ENCODE measurements at regions not wholly inside any gene's neighbourhood (a gene's known extent, or its start where the extent isn't known, plus 50 kb on each side); places are given as distances from the start of the nearest gene placed in this dataset.

- peaks cover 0 to 28% (median 17%) of the 10 kb centered on the region in 5 donors for H3K4me1 ChIP-seq (ENCODE audit: control insufficient read depth in 5 of 5, insufficient read depth in 5 of 5, low read length in 5 of 5)
- H3K9me3 ChIP-seq (ENCODE audit: control insufficient read depth in 4 of 4, insufficient read depth in 3 of 4, low read length in 3 of 4), result no peaks in the 10 kb centered on the region
- no peak overlapping the region for H3K9ac ChIP-seq (ENCODE audit: insufficient read depth in 1 of 2, low read length in 2 of 2)
- H3K27me3 ChIP-seq (ENCODE audit: control insufficient read depth in 3 of 3, insufficient read depth in 3 of 3, low read length in 2 of 3), result no peaks in the 10 kb centered on the region
- no peak for TF ChIP-seq CTCF (IDR thresholded peaks at IDR 0.05; ENCODE audit: control extremely low read depth, extremely low read depth)
- DNase-seq (no peak), ATAC-seq (ENCODE audit: insufficient read depth, low FRiP score) (no peak)
- H3K36me3 ChIP-seq (ENCODE audit: control insufficient read depth in 4 of 4, insufficient read depth in 4 of 4, low read length in 4 of 4), result no peaks in the 10 kb centered on the region
- WGBS, 2 donors, result 93 to 98% methylated on average over 19 of the region's 19 CpGs
- H3K4me3 ChIP-seq, result no peak overlapping the region
- H3K27ac ChIP-seq (ENCODE audit: low read depth in 1 of 2, low read length in 1 of 2), result peak overlapping the region in 1 of 2 donors; percentile 29
Measured at GRCh38 chr9:129411501-129412175, 209.3 kb downstream of the C9orf50 start.

- WGBS, 2 donors, result 60 to 80% methylated on average over 2 to 4 of the region's 4 CpGs
- ATAC-seq (ENCODE audit: insufficient read depth, low FRiP score), result no peak
- no peak overlapping the region for H3K4me3 ChIP-seq
- no peaks in the 10 kb centered on the region for H3K9me3 ChIP-seq (ENCODE audit: control insufficient read depth in 4 of 4, insufficient read depth in 3 of 4, low read length in 3 of 4)
- H3K27me3 ChIP-seq (ENCODE audit: control insufficient read depth in 3 of 3, insufficient read depth in 3 of 3, low read length in 2 of 3), result no peaks in the 10 kb centered on the region
- H3K4me1 ChIP-seq (ENCODE audit: control insufficient read depth in 5 of 5, insufficient read depth in 5 of 5, low read length in 5 of 5), result peaks cover 0 to 25% (median 12%) of the 10 kb centered on the region in 5 donors
- H3K27ac ChIP-seq (ENCODE audit: low read depth in 1 of 2, low read length in 1 of 2), result no peak overlapping the region
- TF ChIP-seq CTCF (IDR thresholded peaks at IDR 0.05; ENCODE audit: control extremely low read depth, extremely low read depth), result no peak
- H3K36me3 ChIP-seq (ENCODE audit: control insufficient read depth in 4 of 4, insufficient read depth in 4 of 4, low read length in 4 of 4), result no peaks in the 10 kb centered on the region
- DNase-seq, result no peak
- H3K9ac ChIP-seq (ENCODE audit: insufficient read depth in 1 of 2, low read length in 2 of 2), result no peak overlapping the region
Measured at GRCh38 chr9:129410226-129410625, 210.7 kb downstream of the C9orf50 start.

- Histone ChIP-seq H3K27me3 (ENCODE audit: control insufficient read depth in 3 of 3, insufficient read depth in 3 of 3, low read length in 2 of 3) (no peaks in the 10 kb centered on the region), H3K9me3 (ENCODE audit: control insufficient read depth in 4 of 4, insufficient read depth in 3 of 4, low read length in 3 of 4) (no peaks in the 10 kb centered on the region), H3K4me1 (ENCODE audit: control insufficient read depth in 5 of 5, insufficient read depth in 5 of 5, low read length in 5 of 5) (peaks cover 0 to 23% (median 7%) of the 10 kb centered on the region in 5 donors), H3K27ac (ENCODE audit: low read depth in 1 of 2, low read length in 1 of 2) (peak overlapping the region in 1 of 2 donors; percentile 80), H3K4me3 (no peak overlapping the region), H3K9ac (ENCODE audit: insufficient read depth in 1 of 2, low read length in 2 of 2) (no peak overlapping the region), H3K36me3 (ENCODE audit: control insufficient read depth in 4 of 4, insufficient read depth in 4 of 4, low read length in 4 of 4) (no peaks in the 10 kb centered on the region)
- ATAC-seq (ENCODE audit: insufficient read depth, low FRiP score) (no peak), DNase-seq (no peak)
- WGBS, 2 donors, result 75 to 85% methylated on average over 17 of the region's 17 CpGs
- TF ChIP-seq CTCF (IDR thresholded peaks at IDR 0.05; ENCODE audit: control extremely low read depth, extremely low read depth), result no peak
Measured at GRCh38 chr9:129408535-129409215, 212.2 kb downstream of the C9orf50 start.

Data from lung (tissue), 11 donors.